ENCODE measurements at regions not wholly inside any gene's neighbourhood (a gene's known extent, or its start where the extent isn't known, plus 50 kb on each side); places are given as distances from the start of the nearest gene placed in this dataset.

DNA sequence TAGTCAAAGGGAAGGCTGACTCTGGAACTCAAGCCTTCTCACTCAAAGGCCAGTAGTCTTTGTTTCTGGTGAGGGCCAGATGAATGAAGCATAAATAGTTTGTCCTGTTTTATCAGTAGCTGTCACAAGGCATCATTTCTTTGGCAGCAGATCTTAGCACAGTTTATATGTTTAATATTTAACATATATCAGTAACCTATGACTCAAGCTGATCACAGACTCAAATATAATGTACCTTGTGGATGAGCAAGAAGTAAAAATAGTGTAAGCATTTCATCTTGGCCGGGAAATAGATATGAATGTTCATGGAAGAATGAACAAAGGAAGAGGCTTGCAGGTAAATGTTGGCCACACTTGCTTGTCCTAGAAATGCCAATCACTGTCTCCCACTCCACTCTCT, 158.3 kb upstream of the BMP4 start:
- no peak overlapping the region for H3K9ac ChIP-seq (ENCODE audit: insufficient read length)
- H3K4me3 ChIP-seq: no peak overlapping the region
- no peak overlapping the region for H3K27ac ChIP-seq
- no peaks in the 10 kb centered on the region for H3K9me3 ChIP-seq (ENCODE audit: low read depth, low read length)
- DNase-seq (ENCODE audit: low read depth, low spot score): no peak
- no peak for TF ChIP-seq FOXP2 (optimal IDR thresholded peaks at IDR 0.05; ENCODE audit: control extremely low read depth, extremely low read length, insufficient read depth)
- no peak for TF ChIP-seq EZH2 (IDR thresholded peaks at IDR 0.05)
- no peak for TF ChIP-seq POLR2AphosphoS5 (IDR thresholded peaks at IDR 0.05; ENCODE audit: borderline replicate concordance, low read depth, low read length)
- no peaks in the 10 kb centered on the region for H3K36me3 ChIP-seq (ENCODE audit: insufficient read depth, low read length)

DNA sequence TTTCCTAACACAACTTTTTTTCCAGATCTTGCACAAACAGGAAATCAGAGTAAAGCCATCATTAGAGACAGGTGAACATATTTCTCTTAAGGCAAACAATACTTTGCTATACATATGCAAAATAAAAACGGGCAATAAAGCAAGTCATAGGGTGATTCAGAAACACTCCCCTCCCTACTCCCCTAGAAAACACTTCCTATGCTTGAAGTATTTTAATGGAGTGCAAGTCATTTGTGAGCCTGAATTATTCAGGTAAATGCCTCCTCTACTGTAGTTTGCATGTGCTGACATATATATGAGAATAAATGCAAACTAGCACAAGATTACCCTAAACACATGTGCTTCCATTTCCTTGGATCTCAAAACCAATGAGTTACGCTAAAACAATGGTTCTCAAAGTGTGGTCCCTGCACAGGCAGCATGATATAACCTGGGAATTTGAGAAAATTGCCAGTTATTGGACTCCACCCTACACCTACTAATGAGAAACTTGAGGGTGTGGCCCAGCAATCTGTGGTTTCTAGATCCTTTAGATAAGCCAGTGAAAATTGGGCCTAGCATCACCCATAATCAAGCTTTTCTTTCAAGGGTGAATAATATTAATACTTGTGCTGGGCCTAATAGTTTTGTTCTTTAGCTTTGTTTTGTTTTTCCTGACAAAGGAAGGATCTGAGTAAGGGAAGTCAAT, 159.7 kb upstream of the BMP4 start:
- TF ChIP-seq EZH2 (IDR thresholded peaks at IDR 0.05) (no peak), POLR2AphosphoS5 (IDR thresholded peaks at IDR 0.05; ENCODE audit: borderline replicate concordance, low read depth, low read length) (no peak)
- no peak for DNase-seq (ENCODE audit: low read depth, low spot score)
- Histone ChIP-seq H3K27ac (no peak overlapping the region), H3K36me3 (ENCODE audit: insufficient read depth, low read length) (no peaks in the 10 kb centered on the region), H3K9me3 (ENCODE audit: low read depth, low read length) (no peaks in the 10 kb centered on the region), H3K9ac (ENCODE audit: insufficient read length) (no peak overlapping the region), H3K4me3 (no peak overlapping the region)

DNA sequence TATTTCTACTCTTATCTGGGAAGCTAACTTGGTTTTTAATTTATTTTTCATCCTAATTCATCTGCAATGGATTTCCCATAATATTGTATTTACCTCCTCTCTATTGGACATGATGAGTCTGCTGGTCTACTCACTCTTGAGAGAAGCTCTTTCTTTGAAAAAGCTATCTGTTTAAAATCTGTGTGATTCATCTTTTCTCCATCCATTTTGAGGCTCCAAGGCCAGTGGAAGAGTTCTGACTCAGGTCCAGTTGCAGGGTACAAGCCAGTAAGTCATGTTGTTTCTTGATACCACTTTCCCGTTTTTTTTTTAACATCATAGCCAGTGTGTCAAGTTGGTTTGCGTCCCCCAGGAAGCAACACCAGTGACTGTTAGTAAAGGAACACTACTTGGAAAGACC, 160.3 kb upstream of the BMP4 start:
- no peak overlapping the region for H3K9ac ChIP-seq (ENCODE audit: insufficient read length)
- H3K27ac ChIP-seq: no peak overlapping the region
- no peaks in the 10 kb centered on the region for H3K9me3 ChIP-seq (ENCODE audit: low read depth, low read length)
- no peak for DNase-seq (ENCODE audit: low read depth, low spot score)
- H3K4me3 ChIP-seq: no peak overlapping the region
- no peaks in the 10 kb centered on the region for H3K36me3 ChIP-seq (ENCODE audit: insufficient read depth, low read length)
- TF ChIP-seq EZH2 (IDR thresholded peaks at IDR 0.05) (no peak), FOXP2 (optimal IDR thresholded peaks at IDR 0.05; ENCODE audit: control extremely low read depth, extremely low read length, insufficient read depth) (no peak), POLR2AphosphoS5 (IDR thresholded peaks at IDR 0.05; ENCODE audit: borderline replicate concordance, low read depth, low read length) (no peak)

DNA sequence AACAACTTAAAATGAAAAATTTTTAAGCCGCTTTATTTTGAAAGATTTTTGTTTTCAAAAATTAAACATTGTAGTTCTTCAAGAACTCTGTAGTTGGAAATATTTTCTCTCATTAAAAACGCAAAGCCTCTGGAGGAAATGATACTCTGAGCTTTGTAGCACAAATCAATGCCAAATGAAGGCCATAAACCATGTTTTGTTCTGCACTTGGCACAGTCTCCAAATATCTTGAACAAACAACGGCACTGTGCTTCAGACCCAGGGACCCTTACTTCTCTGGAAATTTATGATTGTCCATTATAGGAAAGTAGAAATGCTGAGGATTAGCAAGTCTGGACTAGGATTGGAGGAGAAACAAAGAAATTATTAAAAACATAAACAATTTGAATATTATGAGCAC, 160.8 kb upstream of the BMP4 start:
- H3K27ac ChIP-seq: no peak overlapping the region
- DNase-seq (ENCODE audit: low read depth, low spot score): no peak
- TF ChIP-seq FOXP2 (optimal IDR thresholded peaks at IDR 0.05; ENCODE audit: control extremely low read depth, extremely low read length, insufficient read depth) (no peak), EZH2 (IDR thresholded peaks at IDR 0.05) (no peak), POLR2AphosphoS5 (IDR thresholded peaks at IDR 0.05; ENCODE audit: borderline replicate concordance, low read depth, low read length) (no peak)

DNA sequence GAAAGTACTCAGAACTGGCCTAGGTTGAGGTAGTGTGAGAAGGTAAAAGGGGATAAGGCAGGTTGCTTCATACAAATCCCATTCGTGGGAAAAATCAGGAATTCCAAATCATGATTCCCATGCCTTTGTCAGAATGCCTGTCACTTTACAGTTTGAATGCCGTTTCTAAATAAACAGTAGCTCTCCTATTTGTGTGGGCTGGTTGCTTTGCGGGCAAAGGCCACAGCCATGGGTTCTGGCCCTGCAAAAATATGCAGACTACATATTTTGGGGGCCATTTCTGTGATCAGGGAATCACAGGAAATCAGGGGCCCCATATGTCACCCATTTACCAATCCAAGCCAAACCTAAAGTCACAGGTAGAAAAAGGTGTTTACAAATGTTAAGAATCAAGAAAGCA, 161.3 kb upstream of the BMP4 start:
- H3K9me3 ChIP-seq (ENCODE audit: low read depth, low read length): no peaks in the 10 kb centered on the region
- no peak overlapping the region for H3K27ac ChIP-seq
- H3K9ac ChIP-seq (ENCODE audit: insufficient read length): no peak overlapping the region
- no peaks in the 10 kb centered on the region for H3K36me3 ChIP-seq (ENCODE audit: insufficient read depth, low read length)
- H3K4me3 ChIP-seq: no peak overlapping the region
- no peak for DNase-seq (ENCODE audit: low read depth, low spot score)
- TF ChIP-seq EZH2 (IDR thresholded peaks at IDR 0.05): no peak
- no peak for TF ChIP-seq FOXP2 (optimal IDR thresholded peaks at IDR 0.05; ENCODE audit: control extremely low read depth, extremely low read length, insufficient read depth)
- TF ChIP-seq POLR2AphosphoS5 (IDR thresholded peaks at IDR 0.05; ENCODE audit: borderline replicate concordance, low read depth, low read length): no peak

More for the DNA sequence above, 160.8 kb upstream of the BMP4 start:
- no peaks in the 10 kb centered on the region for H3K9me3 ChIP-seq (ENCODE audit: low read depth, low read length)
- H3K36me3 ChIP-seq (ENCODE audit: insufficient read depth, low read length): no peaks in the 10 kb centered on the region
- no peak overlapping the region for H3K9ac ChIP-seq (ENCODE audit: insufficient read length)
- H3K4me3 ChIP-seq: no peak overlapping the region

DNA sequence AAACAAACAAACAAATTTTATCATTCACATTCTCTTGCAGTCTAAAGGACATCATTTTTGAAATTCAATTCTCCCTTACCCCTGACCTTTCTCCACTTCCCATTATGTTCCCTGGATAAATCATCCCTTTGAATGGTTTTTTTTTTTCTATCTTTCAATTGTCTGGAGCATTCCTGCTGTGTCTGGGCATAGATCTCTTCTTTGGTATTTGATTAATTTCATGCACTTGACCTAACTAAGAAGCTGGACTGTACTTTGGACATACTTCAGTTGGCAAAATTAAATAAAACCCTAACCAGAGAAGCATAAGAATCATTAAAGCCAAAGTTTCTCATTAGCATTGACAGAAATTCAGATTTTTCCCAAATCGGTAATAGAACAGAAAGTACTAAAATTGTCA, 163.6 kb upstream of the BMP4 start:
- no peaks in the 10 kb centered on the region for H3K9me3 ChIP-seq (ENCODE audit: low read depth, low read length)
- no peak for DNase-seq (ENCODE audit: low read depth, low spot score)
- H3K36me3 ChIP-seq (ENCODE audit: insufficient read depth, low read length): no peaks in the 10 kb centered on the region
- H3K9ac ChIP-seq (ENCODE audit: insufficient read length): no peak overlapping the region
- H3K27ac ChIP-seq: no peak overlapping the region
- H3K4me3 ChIP-seq: no peak overlapping the region
- no peak for TF ChIP-seq FOXP2 (optimal IDR thresholded peaks at IDR 0.05; ENCODE audit: control extremely low read depth, extremely low read length, insufficient read depth)
- TF ChIP-seq POLR2AphosphoS5 (IDR thresholded peaks at IDR 0.05; ENCODE audit: borderline replicate concordance, low read depth, low read length): no peak
- no peak for TF ChIP-seq EZH2 (IDR thresholded peaks at IDR 0.05)

DNA sequence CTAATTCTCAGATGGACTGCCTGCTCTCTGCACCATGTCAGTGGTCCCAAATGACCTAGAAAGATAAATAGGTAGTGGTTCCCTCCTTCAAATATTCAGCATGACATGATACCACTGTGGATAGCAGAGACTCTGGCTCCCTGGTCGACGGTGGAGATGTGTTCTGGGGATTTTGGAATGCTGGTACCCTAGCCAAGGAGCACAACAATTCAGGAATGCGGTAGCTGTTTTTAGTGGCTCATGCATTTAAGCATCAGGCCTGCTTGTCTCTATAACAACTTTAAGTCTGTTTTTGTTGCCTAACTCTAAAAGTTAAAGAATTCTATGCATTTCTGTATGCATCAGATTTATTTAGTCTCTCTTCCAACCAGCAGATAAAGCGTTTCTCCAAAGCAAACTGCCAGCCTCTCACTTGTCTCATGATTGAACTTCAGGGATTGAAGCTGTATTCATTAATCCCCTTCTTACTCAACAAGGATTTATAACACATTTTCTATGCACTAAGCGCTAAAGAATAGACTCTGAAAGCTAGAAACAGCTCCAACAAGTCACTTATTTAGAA, 164.9 kb upstream of the BMP4 start:
- Histone ChIP-seq H3K9ac (ENCODE audit: insufficient read length) (no peak overlapping the region), H3K9me3 (ENCODE audit: low read depth, low read length) (no peaks in the 10 kb centered on the region), H3K27ac (no peak overlapping the region), H3K36me3 (ENCODE audit: insufficient read depth, low read length) (no peaks in the 10 kb centered on the region), H3K4me3 (no peak overlapping the region)
- no peak for DNase-seq (ENCODE audit: low read depth, low spot score)
- TF ChIP-seq EZH2 (IDR thresholded peaks at IDR 0.05) (no peak), POLR2AphosphoS5 (IDR thresholded peaks at IDR 0.05; ENCODE audit: borderline replicate concordance, low read depth, low read length) (no peak), FOXP2 (optimal IDR thresholded peaks at IDR 0.05; ENCODE audit: control extremely low read depth, extremely low read length, insufficient read depth) (no peak)

DNA sequence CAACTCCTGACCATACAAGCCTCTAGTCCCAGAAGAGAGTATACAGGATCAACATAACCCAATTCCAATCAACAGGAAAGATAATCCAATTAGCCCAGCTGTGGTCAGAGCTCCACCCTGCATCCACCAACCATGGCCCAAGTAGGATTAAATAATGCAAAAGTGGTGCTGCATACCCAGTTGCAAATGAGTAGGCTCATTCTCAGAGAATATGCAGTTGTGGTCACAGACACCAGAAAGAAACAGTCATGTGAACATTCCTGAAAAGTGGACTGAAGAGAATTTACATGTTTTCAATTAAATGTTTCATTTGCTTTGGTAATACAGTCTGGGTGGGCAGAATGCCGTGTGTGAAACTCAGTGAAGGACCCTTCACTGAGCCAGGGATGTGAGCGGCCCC, 167.2 kb upstream of the BMP4 start:
- Histone ChIP-seq H3K27ac (no peak overlapping the region), H3K36me3 (ENCODE audit: insufficient read depth, low read length) (no peaks in the 10 kb centered on the region), H3K9ac (ENCODE audit: insufficient read length) (no peak overlapping the region), H3K4me3 (no peak overlapping the region), H3K9me3 (ENCODE audit: low read depth, low read length) (no peaks in the 10 kb centered on the region)
- TF ChIP-seq POLR2AphosphoS5 (IDR thresholded peaks at IDR 0.05; ENCODE audit: borderline replicate concordance, low read depth, low read length) (no peak), EZH2 (IDR thresholded peaks at IDR 0.05) (no peak), FOXP2 (optimal IDR thresholded peaks at IDR 0.05; ENCODE audit: control extremely low read depth, extremely low read length, insufficient read depth) (no peak)
- DNase-seq (ENCODE audit: low read depth, low spot score): no peak

DNA sequence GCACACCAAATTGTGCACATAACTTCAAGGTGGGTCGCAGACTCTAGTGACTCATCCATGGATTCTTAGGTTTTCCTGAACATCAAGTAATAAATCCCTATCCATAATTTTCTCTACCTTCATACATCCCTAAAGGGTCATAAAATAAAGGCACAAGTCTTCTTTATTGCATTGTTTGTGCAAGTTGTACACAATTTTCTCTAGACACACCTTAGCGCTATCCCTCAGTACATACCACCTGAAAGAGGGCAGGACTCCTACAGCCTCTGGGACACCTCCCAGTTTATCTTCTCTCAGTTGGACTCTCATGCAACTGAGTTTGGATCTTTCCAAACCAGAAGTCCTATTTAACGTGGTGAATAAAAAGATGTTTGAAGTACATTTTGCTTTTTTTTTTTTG, 168.5 kb upstream of the BMP4 start:
- Histone ChIP-seq H3K9ac (ENCODE audit: insufficient read length) (no peak overlapping the region), H3K4me3 (no peak overlapping the region), H3K9me3 (ENCODE audit: low read depth, low read length) (no peaks in the 10 kb centered on the region), H3K36me3 (ENCODE audit: insufficient read depth, low read length) (no peaks in the 10 kb centered on the region), H3K27ac (no peak overlapping the region)
- no peak for DNase-seq (ENCODE audit: low read depth, low spot score)
- TF ChIP-seq POLR2AphosphoS5 (IDR thresholded peaks at IDR 0.05; ENCODE audit: borderline replicate concordance, low read depth, low read length): no peak
- no peak for TF ChIP-seq EZH2 (IDR thresholded peaks at IDR 0.05)
- TF ChIP-seq FOXP2 (optimal IDR thresholded peaks at IDR 0.05; ENCODE audit: control extremely low read depth, extremely low read length, insufficient read depth): no peak
